Keratinocyte (primary cell): ENCODE measurements at regions not wholly inside any gene's neighbourhood (a gene's known extent, or its start where the extent isn't known, plus 50 kb on each side); places are given as distances from the start of the nearest gene placed in this dataset.
"Not testable (repeated sequence)": the region's sequence is repeated elsewhere in the genome, so short reads cannot be mapped to it uniquely, and the experiment has no call there.

Source experiments
- EZH2 ChIP-seq: IDR thresholded peaks from one replicate; pipeline ENCODE4 v1.6.1; 2012; ENCODE audit warnings: inconsistent platforms, mild to moderate bottlenecking, low read length, moderate library complexity
- TF ChIP-seq, protein P1 (sequence below), 3 experiments: IDR thresholded peaks in 1 of 3; conservative IDR thresholded peaks in 1 of 3; optimal IDR thresholded peaks in 1 of 3; 2 replicates in 2 of 3; 3 replicates in 1 of 3; pipeline versions ENCODE3 to v1.5.1; 2011; ENCODE audit warnings: low read length in 3 of 3, mild to moderate bottlenecking in 3 of 3, moderate library complexity in 2 of 3, control low read depth in 1 of 3, inconsistent platforms in 1 of 3; ENCODE audit not compliant: insufficient read depth in 2 of 3; ENCODE audit errors: extremely low read depth in 1 of 3

DNA sequence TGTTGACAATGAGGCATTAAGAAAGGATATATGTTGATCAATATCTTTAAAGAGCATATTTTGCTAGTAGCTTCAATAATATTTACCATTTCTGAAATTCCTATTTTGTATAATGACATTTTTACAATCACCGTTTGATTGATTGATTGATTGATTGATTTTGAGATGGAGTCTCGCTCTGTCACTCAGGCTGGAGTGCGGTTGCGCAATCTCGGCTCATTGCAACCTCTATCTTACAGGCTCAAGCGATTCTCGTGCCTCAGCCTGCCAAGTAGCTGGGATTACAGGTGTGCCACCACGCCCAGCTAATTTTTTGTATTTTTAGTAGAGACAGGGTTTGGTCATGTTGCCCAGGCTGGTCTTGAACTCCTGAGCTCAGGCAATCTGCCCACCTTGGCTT, 150.9 kb upstream of the TEX13D start:
- TF ChIP-seq, protein P1, sequence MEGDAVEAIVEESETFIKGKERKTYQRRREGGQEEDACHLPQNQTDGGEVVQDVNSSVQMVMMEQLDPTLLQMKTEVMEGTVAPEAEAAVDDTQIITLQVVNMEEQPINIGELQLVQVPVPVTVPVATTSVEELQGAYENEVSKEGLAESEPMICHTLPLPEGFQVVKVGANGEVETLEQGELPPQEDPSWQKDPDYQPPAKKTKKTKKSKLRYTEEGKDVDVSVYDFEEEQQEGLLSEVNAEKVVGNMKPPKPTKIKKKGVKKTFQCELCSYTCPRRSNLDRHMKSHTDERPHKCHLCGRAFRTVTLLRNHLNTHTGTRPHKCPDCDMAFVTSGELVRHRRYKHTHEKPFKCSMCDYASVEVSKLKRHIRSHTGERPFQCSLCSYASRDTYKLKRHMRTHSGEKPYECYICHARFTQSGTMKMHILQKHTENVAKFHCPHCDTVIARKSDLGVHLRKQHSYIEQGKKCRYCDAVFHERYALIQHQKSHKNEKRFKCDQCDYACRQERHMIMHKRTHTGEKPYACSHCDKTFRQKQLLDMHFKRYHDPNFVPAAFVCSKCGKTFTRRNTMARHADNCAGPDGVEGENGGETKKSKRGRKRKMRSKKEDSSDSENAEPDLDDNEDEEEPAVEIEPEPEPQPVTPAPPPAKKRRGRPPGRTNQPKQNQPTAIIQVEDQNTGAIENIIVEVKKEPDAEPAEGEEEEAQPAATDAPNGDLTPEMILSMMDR (optimal IDR thresholded peaks at IDR 0.05 in 1 of 3, IDR thresholded peaks at IDR 0.05 in 1 of 3, conservative IDR thresholded peaks at IDR 0.05 in 1 of 3; ENCODE audit: extremely low read depth in 1 of 3, insufficient read depth in 2 of 3, low read length in 3 of 3) = not testable (repeated sequence)
- TF ChIP-seq EZH2 = not testable (repeated sequence)
